Body of pancreas (tissue), 4 donors: ENCODE measurements at regions not wholly inside any gene's neighbourhood (a gene's known extent, or its start where the extent isn't known, plus 50 kb on each side); places are given as distances from the start of the nearest gene placed in this dataset.

Experiments
- ATAC-seq: fragments of 150-250 bp; one replicate; pipeline ENCODE4 v1.9.1; 2016
- DNase-seq, 4 donors: peaks; one replicate each; pipeline ENCODE4 v3.0.0-alpha.2; 2019
- H3K27ac ChIP-seq, 4 donors: fragments of 200-600 bp; sonication (generic); 1 replicate in 3 of 4; 2 replicates in 1 of 4; pipeline versions ENCODE4 v1.5.1 to v1.6.1; 2016 to 2019; ENCODE audit warnings: mild to moderate bottlenecking in 1 of 4, mixed read lengths in 1 of 4, moderate library complexity in 1 of 4
- H3K27me3 ChIP-seq, 2 donors: fragments of 200-600 bp; sonication (generic); one replicate each; pipeline ENCODE4 v1.6.0; 2016; ENCODE audit warnings: mild to moderate bottlenecking in 1 of 2
- H3K36me3 ChIP-seq, 2 donors: fragments of 200-600 bp; sonication (generic); replicated peaks in 1 of 2; 2 replicates each; pipeline ENCODE4 v1.5.1; 2016; ENCODE audit warnings: low read depth in 2 of 2; ENCODE audit not compliant: insufficient read depth in 1 of 2
- H3K4me1 ChIP-seq: fragments of 200-600 bp; sonication (generic); one replicate; pipeline ENCODE4 v1.6.0; 2016
- H3K4me3 ChIP-seq, 2 donors: fragments of 200-600 bp; sonication (generic); 1 replicate in 1 of 2; 2 replicates in 1 of 2; pipeline ENCODE4 v1.5.1; 2016 to 2019
- H3K9me3 ChIP-seq, 3 donors: fragments of 200-600 bp; sonication (generic); 1 replicate in 2 of 3; 2 replicates in 1 of 3; pipeline ENCODE4 v1.5.1; 2016
- POLR2A ChIP-seq, 3 donors: fragments of 450-650 bp; IDR thresholded peaks; one replicate each; pipeline ENCODE4 v1.6.1; 2016; ENCODE audit warnings: antibody characterized with exemption in 3 of 3, mild to moderate bottlenecking in 2 of 3
- WGBS, 2 donors: methylation state at CpG; one replicate each; pipeline ENCODE4 v1.1.5; 2017; 5-methylcytosine and 5-hydroxymethylcytosine counted together
- intact Hi-C: fragments of 100-400 bp; cut with DNase I; formaldehyde crosslinking; loops from one replicate; pipeline ENCODE4 v1.15.1; 2023
- TF ChIP-seq, protein P1 (sequence below), 7 experiments: fragments of 450-650 bp in 4 of 7; fragments of 200-600 bp in 3 of 7; sonication (generic) in 3 of 7; IDR thresholded peaks; one replicate each; pipeline ENCODE4 v1.5.1; 2016 to 2019; ENCODE audit warnings: antibody characterized with exemption in 7 of 7

GRCh38 chr20:55229451-55229850, 754.1 kb downstream of the DOK5 start:
- DNase-seq (no peak), ATAC-seq (no peak)
- no peaks in the 10 kb centered on the region for H3K27me3 ChIP-seq
- H3K9me3 ChIP-seq: no peaks in the 10 kb centered on the region
- no peaks in the 10 kb centered on the region for H3K4me1 ChIP-seq
- no peaks in the 10 kb centered on the region for H3K36me3 ChIP-seq
- H3K27ac ChIP-seq: no peak overlapping the region
- H3K4me3 ChIP-seq: no peak overlapping the region
- intact Hi-C loops: no loop called here
- 37 to 45% methylated on average over 1 of the region's 1 CpG for WGBS, 2 donors
- TF ChIP-seq POLR2A (IDR thresholded peaks at IDR 0.05): no peak

DNA sequence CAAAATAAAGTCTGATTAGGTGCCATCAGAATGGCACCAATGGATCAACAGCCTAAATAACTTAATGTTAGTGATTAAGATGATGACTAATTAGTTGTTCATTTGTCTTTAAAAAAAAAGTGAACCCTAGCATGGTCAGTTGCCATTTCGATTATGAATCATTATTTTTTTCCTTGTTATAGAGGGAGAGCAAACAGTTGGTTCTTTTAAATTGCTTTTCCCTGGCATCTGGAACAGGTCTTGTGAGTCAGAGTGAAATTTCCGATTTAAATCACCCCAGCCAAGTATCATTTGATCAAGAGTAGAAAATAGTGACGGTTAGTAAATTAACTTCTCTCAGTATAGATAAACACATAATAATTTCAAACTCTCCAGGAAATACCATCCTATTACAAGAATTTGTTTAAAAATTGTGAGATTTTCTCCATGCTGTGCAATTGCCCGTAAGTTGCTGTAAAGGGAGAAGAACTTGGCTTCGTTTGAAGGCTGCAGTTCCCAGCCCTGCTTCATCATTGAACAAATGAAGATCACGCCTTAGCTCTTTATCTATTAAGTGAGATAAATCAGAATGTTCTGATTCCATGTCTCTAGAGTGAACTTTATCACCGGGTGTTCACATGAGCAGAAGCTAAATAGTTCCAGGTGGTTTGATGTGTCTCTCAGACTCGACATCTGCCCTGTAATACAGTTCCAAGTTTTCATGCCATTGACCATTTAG, 741.3 kb downstream of the DOK5 start:
- DNase-seq (no peak), ATAC-seq (no peak)
- Histone ChIP-seq H3K9me3 (no peaks in the 10 kb centered on the region), H3K27me3 (no peaks in the 10 kb centered on the region), H3K27ac (no peak overlapping the region), H3K4me1 (no peaks in the 10 kb centered on the region), H3K36me3 (no peaks in the 10 kb centered on the region), H3K4me3 (no peak overlapping the region)
- TF ChIP-seq, protein P1, sequence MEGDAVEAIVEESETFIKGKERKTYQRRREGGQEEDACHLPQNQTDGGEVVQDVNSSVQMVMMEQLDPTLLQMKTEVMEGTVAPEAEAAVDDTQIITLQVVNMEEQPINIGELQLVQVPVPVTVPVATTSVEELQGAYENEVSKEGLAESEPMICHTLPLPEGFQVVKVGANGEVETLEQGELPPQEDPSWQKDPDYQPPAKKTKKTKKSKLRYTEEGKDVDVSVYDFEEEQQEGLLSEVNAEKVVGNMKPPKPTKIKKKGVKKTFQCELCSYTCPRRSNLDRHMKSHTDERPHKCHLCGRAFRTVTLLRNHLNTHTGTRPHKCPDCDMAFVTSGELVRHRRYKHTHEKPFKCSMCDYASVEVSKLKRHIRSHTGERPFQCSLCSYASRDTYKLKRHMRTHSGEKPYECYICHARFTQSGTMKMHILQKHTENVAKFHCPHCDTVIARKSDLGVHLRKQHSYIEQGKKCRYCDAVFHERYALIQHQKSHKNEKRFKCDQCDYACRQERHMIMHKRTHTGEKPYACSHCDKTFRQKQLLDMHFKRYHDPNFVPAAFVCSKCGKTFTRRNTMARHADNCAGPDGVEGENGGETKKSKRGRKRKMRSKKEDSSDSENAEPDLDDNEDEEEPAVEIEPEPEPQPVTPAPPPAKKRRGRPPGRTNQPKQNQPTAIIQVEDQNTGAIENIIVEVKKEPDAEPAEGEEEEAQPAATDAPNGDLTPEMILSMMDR (IDR thresholded peaks at IDR 0.05): no peak
- TF ChIP-seq POLR2A (IDR thresholded peaks at IDR 0.05): no peak
- intact Hi-C loops: no loop called here
- 36 to 48% methylated on average over 8 of the region's 8 CpGs for WGBS, 2 donors

GRCh38 chr20:55213653-55214052, 738.3 kb downstream of the DOK5 start:
- H3K4me1 ChIP-seq: no peaks in the 10 kb centered on the region
- no peak for TF ChIP-seq POLR2A (IDR thresholded peaks at IDR 0.05)
- TF ChIP-seq, protein P1 (IDR thresholded peaks at IDR 0.05): no peak
- WGBS, 2 donors: 78 to 80% methylated on average over 6 of the region's 6 CpGs
- DNase-seq: no peak
- no peaks in the 10 kb centered on the region for H3K9me3 ChIP-seq
- H3K27ac ChIP-seq: no peak overlapping the region
- intact Hi-C loops: no loop called here
- no peak overlapping the region for H3K4me3 ChIP-seq
- no peaks in the 10 kb centered on the region for H3K27me3 ChIP-seq
- no peaks in the 10 kb centered on the region for H3K36me3 ChIP-seq
- no peak for ATAC-seq

DNA sequence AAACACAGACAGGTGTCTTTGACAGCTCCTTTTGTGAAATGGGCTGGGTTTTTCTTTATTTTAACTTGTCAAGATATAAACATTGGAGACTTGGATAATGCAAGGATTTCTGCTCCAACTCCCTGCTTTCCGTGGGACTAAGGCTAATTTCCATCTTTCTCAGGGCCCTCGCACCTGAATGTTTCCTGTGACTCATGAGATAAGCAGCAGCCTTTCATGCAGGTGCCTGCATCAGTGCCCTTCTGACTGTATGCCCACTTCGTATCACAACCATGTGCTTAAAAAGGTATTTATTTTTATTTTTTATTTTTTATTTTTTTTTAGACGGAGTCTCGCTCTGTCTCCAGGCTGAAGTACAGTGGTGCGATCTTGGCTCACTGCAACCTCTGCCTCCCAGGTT, 736.1 kb downstream of the DOK5 start:
- Histone ChIP-seq H3K4me1 (no peaks in the 10 kb centered on the region), H3K27me3 (no peaks in the 10 kb centered on the region), H3K9me3 (no peaks in the 10 kb centered on the region), H3K36me3 (no peaks in the 10 kb centered on the region), H3K27ac (no peak overlapping the region), H3K4me3 (no peak overlapping the region)
- no peak for ATAC-seq
- WGBS, 2 donors: 59 to 64% methylated on average over 6 of the region's 6 CpGs
- intact Hi-C loops: no loop called here
- no peak for DNase-seq
- TF ChIP-seq POLR2A (IDR thresholded peaks at IDR 0.05): no peak
- TF ChIP-seq, protein P1 (IDR thresholded peaks at IDR 0.05): no peak

DNA sequence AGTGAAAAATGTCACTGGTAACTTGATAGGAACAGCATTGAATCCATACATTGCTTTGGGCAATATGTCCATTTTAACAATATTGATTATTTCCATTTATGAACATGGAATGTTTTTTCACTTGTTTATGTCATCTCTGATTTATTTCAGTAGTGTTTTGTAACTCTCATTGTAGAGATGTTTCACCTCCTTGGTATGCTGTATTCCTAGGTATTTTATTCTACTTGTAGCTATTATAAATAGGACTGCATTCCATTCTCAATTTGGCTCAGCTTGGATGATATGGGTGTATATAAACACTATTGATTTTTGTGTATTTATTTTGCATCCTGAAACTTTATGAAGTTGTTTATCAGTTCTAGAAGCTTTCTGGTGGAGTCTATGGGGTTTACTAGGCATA, 730.3 kb downstream of the DOK5 start:
- Histone ChIP-seq H3K4me3 (no peak overlapping the region), H3K9me3 (no peaks in the 10 kb centered on the region), H3K27ac (no peak overlapping the region), H3K27me3 (no peaks in the 10 kb centered on the region), H3K4me1 (no peaks in the 10 kb centered on the region), H3K36me3 (no peaks in the 10 kb centered on the region)
- intact Hi-C loops: no loop called here
- ATAC-seq: no peak
- TF ChIP-seq, protein P1 (IDR thresholded peaks at IDR 0.05): no peak
- TF ChIP-seq POLR2A (IDR thresholded peaks at IDR 0.05): no peak
- DNase-seq: no peak
